Cardiac fibroblast (primary cell): ENCODE measurements at regions not wholly inside any gene's neighbourhood (a gene's known extent, or its start where the extent isn't known, plus 50 kb on each side); places are given as distances from the start of the nearest gene placed in this dataset.
"Not testable (repeated sequence)": the region's sequence is repeated elsewhere in the genome, so short reads cannot be mapped to it uniquely, and the experiment has no call there.

Experiments
- DNase-seq, 2 donors: peaks; one replicate each; pipeline versions ENCODE4 v3.0.0 to v3.0.0-alpha.2; 2010; ENCODE audit warnings: low read depth in 2 of 2
- H3K4me3 ChIP-seq, 2 donors: replicated peaks in 1 of 2; 1 replicate in 1 of 2; 2 replicates in 1 of 2; pipeline ENCODE4 v1.5.1; 2011; ENCODE audit warnings: low read depth in 2 of 2, low read length in 2 of 2, mild to moderate bottlenecking in 2 of 2, moderate library complexity in 1 of 2
- CTCF ChIP-seq: IDR thresholded peaks from one replicate; pipeline ENCODE4 v1.5.1; 2011; ENCODE audit warnings: low read depth, mild to moderate bottlenecking, low read length, inconsistent platforms

DNA sequence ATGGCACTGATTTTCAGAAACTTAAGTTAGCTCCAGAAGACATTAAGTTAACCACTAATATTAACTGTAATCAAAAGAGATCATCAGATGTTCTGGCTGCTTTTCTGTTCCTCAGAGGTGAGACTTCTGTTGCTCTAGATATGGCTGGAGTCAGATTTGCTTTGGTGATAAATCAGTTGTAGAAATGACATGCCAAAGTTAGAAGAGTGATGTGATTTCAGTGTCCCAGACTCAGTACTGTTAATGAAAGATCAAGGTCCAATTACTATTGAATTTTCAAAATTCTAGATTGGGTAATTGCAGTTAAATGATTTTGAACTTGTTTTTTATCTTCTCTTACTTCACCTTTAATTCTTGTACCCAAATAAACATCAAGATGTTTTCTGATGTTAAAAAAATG lies 402.4 kb upstream of the SYNCRIP start:
- no peak for TF ChIP-seq CTCF
- no peak overlapping the region for H3K4me3 ChIP-seq
- DNase-seq, result no peak

DNA sequence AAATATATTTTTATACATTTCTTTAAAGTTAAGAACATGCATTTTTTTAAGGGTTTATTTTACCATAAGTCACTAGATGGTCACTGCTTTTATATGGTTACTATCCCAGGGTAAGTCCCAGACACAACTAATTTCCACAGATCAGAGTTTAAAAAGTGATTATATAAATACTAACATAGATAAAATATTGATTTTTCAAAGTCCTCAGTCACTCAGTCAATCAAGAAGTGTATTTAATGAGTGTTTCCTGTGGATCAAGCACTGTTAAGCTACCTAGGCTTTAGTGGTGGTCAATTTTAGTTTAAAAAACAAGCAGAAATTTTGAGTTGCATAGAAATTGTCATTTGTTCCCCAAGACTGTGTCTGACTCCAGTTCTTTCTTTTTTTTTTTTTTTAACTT lies 399.5 kb upstream of the SYNCRIP start:
- no peak overlapping the region for H3K4me3 ChIP-seq
- DNase-seq, result no peak
- TF ChIP-seq CTCF, result no peak

- no peak for TF ChIP-seq CTCF
- no peak for DNase-seq
- H3K4me3 ChIP-seq, result no peak overlapping the region
Measured at GRCh38 chr6:86031713-86032112, 389.0 kb upstream of the SYNCRIP start.

- no peak for TF ChIP-seq CTCF
- no peak for DNase-seq
- H3K4me3 ChIP-seq, result no peak overlapping the region
Measured at GRCh38 chr6:86030875-86031274, 388.2 kb upstream of the SYNCRIP start.

DNA sequence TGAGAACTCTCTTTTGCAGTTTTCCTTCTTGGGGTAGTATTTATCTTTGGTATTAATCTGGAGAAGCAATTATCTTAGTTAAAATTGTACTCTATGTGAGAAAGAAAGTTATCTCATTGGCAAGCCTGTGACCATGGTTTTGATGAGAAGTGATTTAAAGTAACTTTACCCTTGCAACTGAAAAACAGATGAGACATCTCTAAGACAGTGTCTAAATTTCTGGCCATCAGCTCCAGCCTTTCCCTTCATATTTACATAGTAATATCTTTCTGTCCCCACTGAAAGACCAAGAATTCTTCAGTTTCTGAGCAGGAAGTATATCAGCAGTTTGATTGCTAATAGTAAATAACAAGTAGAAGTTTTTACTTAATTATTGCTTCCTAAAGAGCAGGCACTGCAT lies 386.1 kb upstream of the SYNCRIP start:
- TF ChIP-seq CTCF, result no peak
- H3K4me3 ChIP-seq, result no peak overlapping the region
- no peak for DNase-seq

DNA sequence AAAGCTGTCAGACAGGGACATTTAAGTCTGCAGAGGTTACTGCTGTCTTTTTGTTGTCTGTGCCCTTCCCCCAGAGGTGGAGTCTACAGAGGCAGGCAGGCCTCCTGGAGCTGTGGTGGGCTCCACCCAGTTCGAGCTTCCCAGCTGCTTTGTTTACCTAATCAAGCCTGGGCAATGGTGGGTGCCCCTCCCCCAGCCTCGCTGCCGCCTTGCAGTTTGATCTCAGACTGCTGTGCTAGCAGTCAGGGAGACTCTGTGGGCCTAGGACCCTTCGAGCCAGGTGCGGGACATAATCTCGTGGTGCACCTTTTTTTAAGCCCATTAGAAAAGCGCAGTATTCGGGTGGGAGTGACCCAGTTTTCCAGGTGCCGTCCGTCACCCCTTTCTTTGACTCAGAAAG lies 384.2 kb upstream of the SYNCRIP start:
- H3K4me3 ChIP-seq, DNase-seq: not testable (repeated sequence)

- DNase-seq, result no peak
- no peak overlapping the region for H3K4me3 ChIP-seq
- no peak for TF ChIP-seq CTCF
Measured at GRCh38 chr6:86017236-86017635, 374.6 kb upstream of the SYNCRIP start.
